OCI-LY3 (cell line): ENCODE measurements at regions not wholly inside any gene's neighbourhood (a gene's known extent, or its start where the extent isn't known, plus 50 kb on each side); places are given as distances from the start of the nearest gene placed in this dataset.
"Not testable (repeated sequence)": the region's sequence is repeated elsewhere in the genome, so short reads cannot be mapped to it uniquely, and the experiment has no call there.

Source experiments
- H2AFZ ChIP-seq: fragments of 200-600, 300-600 bp; shearing (Covaris generic); 2 replicates; pipeline ENCODE4 v1.6.0; 2014; ENCODE audit warnings: antibody characterized with exemption, low read depth, low read length
- H3K27ac ChIP-seq: fragments of 200-600, 300-600 bp; sonication (generic); 2 replicates; pipeline ENCODE4 v1.5.1; 2014; ENCODE audit warnings: mild to moderate bottlenecking, low read length, moderate library complexity, mixed read lengths
- H3K27me3 ChIP-seq: fragments of 200-600, 300-600 bp; sonication (generic); 2 replicates; pipeline ENCODE4 v1.6.1; 2014; ENCODE audit warnings: low read depth, low read length, mixed read lengths
- H3K36me3 ChIP-seq: fragments of 200-600, 300-600 bp; sonication (generic); replicated peaks from 2 replicates; pipeline ENCODE3; 2014; ENCODE audit warnings: low read depth, low read length, mixed read lengths
- H3K4me1 ChIP-seq: fragments of 300-600, 200-600 bp; sonication (generic); 2 replicates; pipeline ENCODE4 v1.6.1; 2014; ENCODE audit warnings: low read length, mixed read lengths
- H3K4me2 ChIP-seq: fragments of 200-600, 300-600 bp; sonication (generic); 2 replicates; pipeline ENCODE4 v1.6.1; 2014; ENCODE audit warnings: low read length, mixed read lengths
- H3K4me3 ChIP-seq: fragments of 300-600, 200-600 bp; sonication (generic); 2 replicates; pipeline ENCODE4 v1.5.1; 2014; ENCODE audit warnings: antibody characterized with exemption, mild to moderate bottlenecking, low read length, moderate library complexity
- H3K79me2 ChIP-seq: fragments of 300-600, 200-600 bp; shearing (Covaris generic); 2 replicates; pipeline ENCODE4 v1.6.1; 2014; ENCODE audit warnings: mild to moderate bottlenecking, low read length, mixed read lengths
- H3K9ac ChIP-seq: fragments of 300-600, 200-600 bp; shearing (Covaris generic); 2 replicates; pipeline ENCODE4 v1.6.0; 2014; ENCODE audit warnings: mild to moderate bottlenecking, low read length, moderate library complexity
- H3K9me3 ChIP-seq: fragments of 200-600, 300-600 bp; shearing (Covaris generic); 2 replicates; pipeline ENCODE4 v1.6.1; 2014; ENCODE audit warnings: low read length, mixed read lengths; ENCODE audit not compliant: insufficient read depth
- H4K20me1 ChIP-seq: fragments of 200-600, 300-600 bp; sonication (generic); 2 replicates; pipeline ENCODE4 v1.6.1; 2016; ENCODE audit warnings: low read length, mixed read lengths; ENCODE audit not compliant: insufficient read depth
- CTCF ChIP-seq: fragments of 200-600, 300-600 bp; sonication (generic); IDR thresholded peaks from 2 replicates; pipeline ENCODE4 v1.5.1; 2014; ENCODE audit warnings: antibody characterized with exemption, low read length, low read depth
- EZH2phosphoT487 ChIP-seq: fragments of 200-600 bp; shearing (Covaris generic); IDR thresholded peaks from 2 replicates; pipeline ENCODE4 v1.6.1; 2018; ENCODE audit warnings: antibody characterized with exemption, mixed run types, low read depth

- Histone ChIP-seq H3K36me3 (no peaks in the 10 kb centered on the region), H3K4me2 (no peak overlapping the region), H3K9ac (no peak overlapping the region), H4K20me1 (no peaks in the 10 kb centered on the region), H2AFZ (no peak overlapping the region), H3K4me1 (peaks cover under 1% of the 10 kb centered on the region; the same call in 1 of the 2 replicates), H3K27ac (no peak overlapping the region), H3K4me3 (no peak overlapping the region), H3K27me3 (no peaks in the 10 kb centered on the region), H3K79me2 (no peaks in the 10 kb centered on the region), H3K9me3 (no peaks in the 10 kb centered on the region)
- TF ChIP-seq CTCF (no peak), EZH2phosphoT487 (no peak)
These were observed 163.7 kb upstream of the IGF1 start for GRCh38 chr12:102643879-102644575.

GRCh38 chr12:102642199-102642598 is 161.8 kb upstream of the IGF1 start:
- TF ChIP-seq CTCF (no peak), EZH2phosphoT487 (no peak)
- H3K36me3 ChIP-seq, result no peaks in the 10 kb centered on the region
- peaks cover 7% of the 10 kb centered on the region for H3K4me1 ChIP-seq
- no peaks in the 10 kb centered on the region for H3K79me2 ChIP-seq
- no peak overlapping the region for H3K27ac ChIP-seq
- H3K9ac ChIP-seq, result no peak overlapping the region
- no peaks in the 10 kb centered on the region for H3K27me3 ChIP-seq
- H3K4me3 ChIP-seq, result no peak overlapping the region
- no peaks in the 10 kb centered on the region for H4K20me1 ChIP-seq
- H2AFZ ChIP-seq, result no peak overlapping the region
- H3K9me3 ChIP-seq, result no peaks in the 10 kb centered on the region
- no peak overlapping the region for H3K4me2 ChIP-seq

GRCh38 chr12:102640658-102641057 is 160.3 kb upstream of the IGF1 start:
- not testable (repeated sequence) for H2AFZ ChIP-seq, H3K27me3 ChIP-seq, H4K20me1 ChIP-seq, H3K27ac ChIP-seq, H3K4me1 ChIP-seq, H3K9me3 ChIP-seq, H3K9ac ChIP-seq, H3K4me3 ChIP-seq, H3K79me2 ChIP-seq, H3K4me2 ChIP-seq, H3K36me3 ChIP-seq

- TF ChIP-seq CTCF (no peak), EZH2phosphoT487 (no peak)
- H3K27me3 ChIP-seq, result no peaks in the 10 kb centered on the region
- no peak overlapping the region for H3K27ac ChIP-seq
- H3K4me1 ChIP-seq, result peaks cover 7% of the 10 kb centered on the region
- H2AFZ ChIP-seq, result no peak overlapping the region
- no peak overlapping the region for H3K4me3 ChIP-seq
- no peak overlapping the region for H3K4me2 ChIP-seq
- H3K36me3 ChIP-seq, result no peaks in the 10 kb centered on the region
- H4K20me1 ChIP-seq, result no peaks in the 10 kb centered on the region
- no peaks in the 10 kb centered on the region for H3K9me3 ChIP-seq
- no peak overlapping the region for H3K9ac ChIP-seq
- no peaks in the 10 kb centered on the region for H3K79me2 ChIP-seq
These were observed 158.4 kb upstream of the IGF1 start for GRCh38 chr12:102638777-102639176.
